Keratinocyte (primary cell): ENCODE measurements at regions not wholly inside any gene's neighbourhood (a gene's known extent, or its start where the extent isn't known, plus 50 kb on each side); places are given as distances from the start of the nearest gene placed in this dataset.

Source experiments
- DNase-seq: peaks from one replicate; pipeline ENCODE4 v3.0.0-alpha.2; 2011; ENCODE audit warnings: low read depth, missing footprints, low spot score
- FAIRE-seq: peaks from 2 replicates; lab custom pipeline; 2011; peaks lifted over from hg19 to GRCh38; lab: Jason Lieb, UNC
- H2AFZ ChIP-seq: 2 replicates; pipeline ENCODE4 v1.6.0; 2012; ENCODE audit warnings: low read length, control low read depth, inconsistent platforms; ENCODE audit not compliant: control insufficient read depth
- H3K27ac ChIP-seq: 2 replicates; pipeline ENCODE4 v1.5.1; 2011; ENCODE audit warnings: low read length; ENCODE audit not compliant: control insufficient read depth, insufficient read depth
- H3K27me3 ChIP-seq: 3 replicates; pipeline ENCODE4 v1.6.0; 2011; ENCODE audit warnings: low read length; ENCODE audit not compliant: control insufficient read depth, insufficient read depth; ENCODE audit errors: extremely low read depth
- H3K36me3 ChIP-seq, 2 experiments: 2 replicates in 1 of 2; 3 replicates in 1 of 2; pipeline ENCODE4 v1.5.1; 2011; ENCODE audit warnings: low read length in 2 of 2, mild to moderate bottlenecking in 1 of 2; ENCODE audit not compliant: control insufficient read depth in 2 of 2, insufficient read depth in 2 of 2; ENCODE audit errors: extremely low read depth in 1 of 2
- H3K4me1 ChIP-seq: 3 replicates; pipeline ENCODE4 v1.5.1; 2011; ENCODE audit warnings: low read length; ENCODE audit not compliant: control insufficient read depth, insufficient read depth; ENCODE audit errors: extremely low read depth
- H3K4me2 ChIP-seq: 3 replicates; pipeline ENCODE4 v1.6.0; 2011; ENCODE audit warnings: low read depth, low read length; ENCODE audit not compliant: control insufficient read depth, insufficient read depth; ENCODE audit errors: extremely low read depth
- H3K4me3 ChIP-seq, 3 experiments: fragments of 200-600 bp in 1 of 3; sonication (generic) in 1 of 3; 2 replicates in 2 of 3; 3 replicates in 1 of 3; pipeline ENCODE4 v1.5.1; 2011 to 2016; ENCODE audit warnings: low read length in 3 of 3, mild to moderate bottlenecking in 3 of 3, control low read depth in 2 of 3, inconsistent platforms in 1 of 3, low read depth in 1 of 3, mixed read lengths in 1 of 3, mixed run types in 1 of 3, moderate library complexity in 1 of 3; ENCODE audit not compliant: control insufficient read depth in 2 of 3, insufficient read depth in 2 of 3; ENCODE audit errors: extremely low read depth in 1 of 3
- H3K79me2 ChIP-seq: 2 replicates; pipeline ENCODE4 v1.6.0; 2012; ENCODE audit warnings: low read length; ENCODE audit not compliant: control insufficient read depth, insufficient read depth
- H3K9ac ChIP-seq: 3 replicates; pipeline ENCODE4 v1.6.0; 2011; ENCODE audit warnings: low read length; ENCODE audit not compliant: control insufficient read depth, insufficient read depth; ENCODE audit errors: extremely low read depth
- H3K9me1 ChIP-seq: 3 replicates; pipeline ENCODE4 v1.6.0; 2011; ENCODE audit warnings: low read length; ENCODE audit not compliant: control insufficient read depth, insufficient read depth; ENCODE audit errors: extremely low read depth
- H3K9me3 ChIP-seq: 2 replicates; pipeline ENCODE4 v1.5.1; 2012; ENCODE audit warnings: low read depth, low read length; ENCODE audit not compliant: control insufficient read depth
- H4K20me1 ChIP-seq: 3 replicates; pipeline ENCODE4 v1.6.0; 2011; ENCODE audit warnings: low read length; ENCODE audit not compliant: control insufficient read depth, insufficient read depth; ENCODE audit errors: extremely low read depth
- CTCF ChIP-seq, 3 experiments: IDR thresholded peaks in 1 of 3; conservative IDR thresholded peaks in 1 of 3; optimal IDR thresholded peaks in 1 of 3; 2 replicates in 2 of 3; 3 replicates in 1 of 3; pipeline versions ENCODE3 to v1.5.1; 2011; ENCODE audit warnings: low read length in 3 of 3, mild to moderate bottlenecking in 3 of 3, moderate library complexity in 2 of 3, control low read depth in 1 of 3, inconsistent platforms in 1 of 3; ENCODE audit not compliant: insufficient read depth in 2 of 3; ENCODE audit errors: extremely low read depth in 1 of 3
- EZH2 ChIP-seq: IDR thresholded peaks from one replicate; pipeline ENCODE4 v1.6.1; 2012; ENCODE audit warnings: inconsistent platforms, mild to moderate bottlenecking, low read length, moderate library complexity
- dilution Hi-C: fragments of 300-500 bp; cut with MboI; formaldehyde crosslinking; loops from one replicate; pipeline ENCODE4 v1.7.0; 2020; ENCODE audit warnings: low sequenced_read_pairs; ENCODE audit not compliant: extremely low pct_ligation_motif_present

GRCh38 chr7:38040831-38041230, 120.4 kb downstream of the EPDR1 start:
- no peak for TF ChIP-seq EZH2
- no peak for TF ChIP-seq CTCF (optimal IDR thresholded peaks at IDR 0.05 in 1 of 3, IDR thresholded peaks at IDR 0.05 in 1 of 3, conservative IDR thresholded peaks at IDR 0.05 in 1 of 3; ENCODE audit: extremely low read depth in 1 of 3, insufficient read depth in 2 of 3, low read length in 3 of 3)
- no peaks in the 10 kb centered on the region for H3K9me1 ChIP-seq
- dilution Hi-C loops = no loop called here
- H3K4me1 ChIP-seq = no peaks in the 10 kb centered on the region
- H3K27me3 ChIP-seq = no peaks in the 10 kb centered on the region
- no peak overlapping the region for H2AFZ ChIP-seq
- no peaks in the 10 kb centered on the region for H3K79me2 ChIP-seq
- no peak overlapping the region for H3K27ac ChIP-seq
- no peak overlapping the region for H3K9ac ChIP-seq
- H3K36me3 ChIP-seq = no peaks in the 10 kb centered on the region
- no peaks in the 10 kb centered on the region for H3K9me3 ChIP-seq
- no peak overlapping the region for H3K4me2 ChIP-seq
- no peak overlapping the region for H3K4me3 ChIP-seq
- FAIRE-seq (no peak), DNase-seq (no peak)
- H4K20me1 ChIP-seq = no peaks in the 10 kb centered on the region

GRCh38 chr7:38049679-38050078, 128.4 kb upstream of the STARD3NL start:
- no peak for FAIRE-seq

More at GRCh38 chr7:38049679-38050078, 128.4 kb upstream of the STARD3NL start:
- H3K9ac ChIP-seq = no peak overlapping the region
- no peak for TF ChIP-seq CTCF (optimal IDR thresholded peaks at IDR 0.05 in 1 of 3, IDR thresholded peaks at IDR 0.05 in 1 of 3, conservative IDR thresholded peaks at IDR 0.05 in 1 of 3; ENCODE audit: extremely low read depth in 1 of 3, insufficient read depth in 2 of 3, low read length in 3 of 3)
- TF ChIP-seq EZH2 = no peak
- no peaks in the 10 kb centered on the region for H4K20me1 ChIP-seq
- H3K27ac ChIP-seq = no peak overlapping the region
- H3K36me3 ChIP-seq = no peaks in the 10 kb centered on the region
- dilution Hi-C loops = no loop called here
- no peaks in the 10 kb centered on the region for H3K9me1 ChIP-seq
- H2AFZ ChIP-seq = no peak overlapping the region
- no peaks in the 10 kb centered on the region for H3K27me3 ChIP-seq
- H3K9me3 ChIP-seq = peaks cover 9% of the 10 kb centered on the region
- H3K4me1 ChIP-seq = no peaks in the 10 kb centered on the region
- DNase-seq = no peak
- H3K79me2 ChIP-seq = no peaks in the 10 kb centered on the region
- H3K4me3 ChIP-seq = no peak overlapping the region
- H3K4me2 ChIP-seq = no peak overlapping the region
